ENCODE measurements at regions not wholly inside any gene's neighbourhood (a gene's known extent, or its start where the extent isn't known, plus 50 kb on each side); places are given as distances from the start of the nearest gene placed in this dataset.
"Not testable (repeated sequence)": the region's sequence is repeated elsewhere in the genome, so short reads cannot be mapped to it uniquely, and the experiment has no call there.

GRCh38 chr9:83191154-83191553 lies 128.2 kb upstream of the RASEF start:
- DNase-seq (ENCODE audit: low spot score), result no peak

- DNase-seq (ENCODE audit: low spot score), result not testable (repeated sequence)
These were observed 126.1 kb upstream of the RASEF start for GRCh38 chr9:83189026-83189425.

- DNase-seq (ENCODE audit: low spot score), result no peak
These were observed 125.3 kb upstream of the RASEF start for GRCh38 chr9:83188277-83188676.

- DNase-seq (ENCODE audit: low spot score), result no peak
These were observed 123.3 kb upstream of the RASEF start for GRCh38 chr9:83186155-83186737.

GRCh38 chr9:83185488-83186154 lies 122.7 kb upstream of the RASEF start:
- DNase-seq (ENCODE audit: low spot score), result no peak

GRCh38 chr9:83183621-83184020 lies 120.7 kb upstream of the RASEF start:
- DNase-seq (ENCODE audit: low spot score), result no peak

GRCh38 chr9:83182071-83182470 lies 119.1 kb upstream of the RASEF start:
- no peak for DNase-seq (ENCODE audit: low spot score)

GRCh38 chr9:83178717-83179116 lies 115.8 kb upstream of the RASEF start:
- DNase-seq (ENCODE audit: low spot score), result no peak

GRCh38 chr9:83177747-83178146 lies 114.8 kb upstream of the RASEF start:
- no peak for DNase-seq (ENCODE audit: low spot score)

GRCh38 chr9:83167126-83167525 lies 104.2 kb upstream of the RASEF start:
- no peak for DNase-seq (ENCODE audit: low spot score)

- no peak for DNase-seq (ENCODE audit: low spot score)
These were observed 103.4 kb upstream of the RASEF start for GRCh38 chr9:83166372-83166771.

GRCh38 chr9:83155733-83156132 lies 92.8 kb upstream of the RASEF start:
- no peak for DNase-seq (ENCODE audit: low spot score)

- DNase-seq (ENCODE audit: low spot score), result no peak
These were observed 91.9 kb upstream of the RASEF start for GRCh38 chr9:83154821-83155220.

- peak; percentile 42 for DNase-seq (ENCODE audit: low spot score)
These were observed 91.3 kb upstream of the RASEF start for GRCh38 chr9:83154087-83154736.

GRCh38 chr9:83153030-83153429 lies 90.1 kb upstream of the RASEF start:
- no peak for DNase-seq (ENCODE audit: low spot score)

- no peak for DNase-seq (ENCODE audit: low spot score)
These were observed 88.7 kb upstream of the RASEF start for GRCh38 chr9:83151627-83152137.

- no peak for DNase-seq (ENCODE audit: low spot score)
These were observed 84.6 kb upstream of the RASEF start for GRCh38 chr9:83147315-83148149.

- no peak for DNase-seq (ENCODE audit: low spot score)
These were observed 83.4 kb upstream of the RASEF start for GRCh38 chr9:83146325-83146724.

GRCh38 chr9:83144492-83144891 lies 81.5 kb upstream of the RASEF start:
- DNase-seq (ENCODE audit: low spot score), result no peak

GRCh38 chr9:83142389-83142788 lies 79.4 kb upstream of the RASEF start:
- no peak for DNase-seq (ENCODE audit: low spot score)

- no peak for DNase-seq (ENCODE audit: low spot score)
These were observed 78.9 kb upstream of the RASEF start for GRCh38 chr9:83141887-83142286.

GRCh38 chr9:83140061-83140460 lies 77.1 kb upstream of the RASEF start:
- no peak for DNase-seq (ENCODE audit: low spot score)
